Bronchial epithelial cell (primary cell): ENCODE measurements at regions not wholly inside any gene's neighbourhood (a gene's known extent, or its start where the extent isn't known, plus 50 kb on each side); places are given as distances from the start of the nearest gene placed in this dataset.

ENCODE experiments used
- DNase-seq: peaks from one replicate; pipeline ENCODE4 v3.0.0-alpha.2; 2010; ENCODE audit warnings: low read depth
- FAIRE-seq: peaks from 2 replicates; lab custom pipeline; 2011; peaks lifted over from hg19 to GRCh38; lab: Jason Lieb, UNC
- H3K27me3 ChIP-seq: 2 replicates; pipeline ENCODE4 v1.5.1; 2011; ENCODE audit warnings: low read length; ENCODE audit not compliant: control insufficient read depth, insufficient read depth
- H3K36me3 ChIP-seq: 2 replicates; pipeline ENCODE4 v1.5.1; 2011; ENCODE audit warnings: low read length; ENCODE audit not compliant: control insufficient read depth, insufficient read depth
- H3K4me3 ChIP-seq: 2 replicates; pipeline ENCODE4 v1.5.1; 2011; ENCODE audit warnings: mild to moderate bottlenecking, low read depth, low read length, control low read depth
- TF ChIP-seq, protein P1 (sequence below): IDR thresholded peaks from 2 replicates; pipeline ENCODE4 v1.5.1; 2011; ENCODE audit warnings: mild to moderate bottlenecking, moderate library complexity, low read length, control low read depth, inconsistent platforms; ENCODE audit not compliant: insufficient read depth, severe bottlenecking

DNA sequence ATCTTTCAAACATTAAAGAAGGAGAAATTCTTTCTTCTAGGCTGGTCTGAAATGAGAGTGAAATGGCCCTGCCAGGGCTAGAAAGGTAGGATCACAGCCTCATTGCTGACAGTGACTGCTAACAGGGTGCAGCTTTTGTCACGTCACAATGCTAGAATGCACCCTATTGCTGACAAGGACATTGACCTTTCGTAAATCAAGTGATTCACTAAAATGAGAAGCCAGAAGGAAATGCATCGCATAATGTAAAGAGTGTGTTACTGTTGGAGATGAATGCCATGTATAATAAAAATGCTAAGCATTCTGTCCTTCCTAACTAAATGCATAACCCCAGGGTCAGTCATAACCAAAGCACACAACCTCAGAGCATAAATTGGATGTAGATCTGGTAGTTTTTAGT, 732.9 kb downstream of the TDRD15 start:
- TF ChIP-seq, protein P1, sequence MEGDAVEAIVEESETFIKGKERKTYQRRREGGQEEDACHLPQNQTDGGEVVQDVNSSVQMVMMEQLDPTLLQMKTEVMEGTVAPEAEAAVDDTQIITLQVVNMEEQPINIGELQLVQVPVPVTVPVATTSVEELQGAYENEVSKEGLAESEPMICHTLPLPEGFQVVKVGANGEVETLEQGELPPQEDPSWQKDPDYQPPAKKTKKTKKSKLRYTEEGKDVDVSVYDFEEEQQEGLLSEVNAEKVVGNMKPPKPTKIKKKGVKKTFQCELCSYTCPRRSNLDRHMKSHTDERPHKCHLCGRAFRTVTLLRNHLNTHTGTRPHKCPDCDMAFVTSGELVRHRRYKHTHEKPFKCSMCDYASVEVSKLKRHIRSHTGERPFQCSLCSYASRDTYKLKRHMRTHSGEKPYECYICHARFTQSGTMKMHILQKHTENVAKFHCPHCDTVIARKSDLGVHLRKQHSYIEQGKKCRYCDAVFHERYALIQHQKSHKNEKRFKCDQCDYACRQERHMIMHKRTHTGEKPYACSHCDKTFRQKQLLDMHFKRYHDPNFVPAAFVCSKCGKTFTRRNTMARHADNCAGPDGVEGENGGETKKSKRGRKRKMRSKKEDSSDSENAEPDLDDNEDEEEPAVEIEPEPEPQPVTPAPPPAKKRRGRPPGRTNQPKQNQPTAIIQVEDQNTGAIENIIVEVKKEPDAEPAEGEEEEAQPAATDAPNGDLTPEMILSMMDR: no peak
- Histone ChIP-seq H3K27me3 (no peaks in the 10 kb centered on the region), H3K4me3 (no peak overlapping the region), H3K36me3 (no peaks in the 10 kb centered on the region)
- FAIRE-seq (no peak), DNase-seq (no peak)

- TF ChIP-seq, protein P1: no peak
- Histone ChIP-seq H3K4me3 (no peak overlapping the region), H3K27me3 (no peaks in the 10 kb centered on the region), H3K36me3 (no peaks in the 10 kb centered on the region)
- DNase-seq (no peak), FAIRE-seq (no peak)
Measured at GRCh38 chr2:21860907-21861306, 737.1 kb downstream of the TDRD15 start.

DNA sequence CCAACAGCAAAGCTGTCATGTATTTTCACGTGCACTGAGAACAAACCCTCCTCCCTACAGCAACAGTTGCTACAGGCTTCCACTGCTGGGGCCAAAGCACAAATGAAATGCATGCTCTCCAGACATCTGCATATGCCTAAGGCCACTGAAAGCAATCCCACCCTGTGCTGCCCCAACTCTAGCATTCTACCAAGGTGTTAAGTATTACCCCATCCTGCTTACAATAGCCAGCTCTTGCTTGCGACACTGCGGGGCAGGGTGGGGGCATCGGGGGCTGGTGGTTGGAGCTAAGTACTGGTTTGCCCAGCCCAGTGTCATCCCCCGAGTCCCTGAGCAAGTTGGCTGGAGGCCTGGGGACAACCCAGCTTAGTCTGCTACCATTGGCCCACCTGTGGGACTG, 742.5 kb downstream of the TDRD15 start:
- no peaks in the 10 kb centered on the region for H3K36me3 ChIP-seq
- no peaks in the 10 kb centered on the region for H3K27me3 ChIP-seq
- no peak overlapping the region for H3K4me3 ChIP-seq
- TF ChIP-seq, protein P1: no peak
- FAIRE-seq (no peak), DNase-seq (no peak)

GRCh38 chr2:21887881-21888280, 764.1 kb downstream of the TDRD15 start:
- H3K27me3 ChIP-seq: no peaks in the 10 kb centered on the region
- DNase-seq (no peak), FAIRE-seq (no peak)
- H3K4me3 ChIP-seq: no peak overlapping the region
- no peaks in the 10 kb centered on the region for H3K36me3 ChIP-seq
- TF ChIP-seq, protein P1: no peak

DNA sequence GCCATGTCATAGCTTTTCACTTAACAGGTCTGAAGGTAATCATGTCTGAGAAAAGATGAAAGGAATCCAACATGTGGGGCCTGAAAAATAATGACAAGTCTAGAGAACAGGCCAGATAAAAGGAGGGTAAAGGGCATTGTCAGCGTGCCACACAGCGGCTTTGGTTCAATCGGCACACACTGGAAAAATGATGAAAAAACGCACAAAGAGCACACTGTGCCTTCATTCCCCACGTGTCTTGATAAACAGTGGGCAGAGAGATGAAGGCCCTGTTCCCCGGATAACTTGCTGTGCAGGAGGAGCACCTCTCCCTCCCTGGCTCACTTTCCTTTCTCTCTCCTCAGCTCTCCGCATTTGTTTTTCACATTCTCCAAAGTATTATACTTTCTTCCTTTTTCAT, 766.3 kb downstream of the TDRD15 start:
- FAIRE-seq (no peak), DNase-seq (no peak)
- no peaks in the 10 kb centered on the region for H3K36me3 ChIP-seq
- H3K27me3 ChIP-seq: no peaks in the 10 kb centered on the region
- H3K4me3 ChIP-seq: no peak overlapping the region
- TF ChIP-seq, protein P1: no peak

DNA sequence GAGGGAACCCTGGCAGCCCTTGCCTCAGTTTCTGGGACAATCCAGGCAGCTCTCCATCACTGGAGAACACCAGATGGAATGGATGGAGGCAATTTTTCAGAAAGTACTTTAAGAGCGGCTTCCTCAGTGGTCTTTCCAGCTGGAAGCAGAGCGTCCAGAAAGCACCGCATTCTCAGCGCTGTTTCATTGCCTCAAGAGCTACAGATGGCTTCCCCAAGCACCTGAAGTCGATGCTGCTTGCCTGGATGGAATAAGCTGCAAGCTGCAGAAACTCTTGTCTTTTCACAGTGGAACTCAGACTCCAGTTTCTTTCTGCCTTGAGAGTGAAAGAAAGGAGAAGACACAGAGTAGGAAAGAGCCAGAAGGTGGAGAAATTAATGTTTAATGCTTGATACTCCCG, 766.9 kb downstream of the TDRD15 start:
- no peak overlapping the region for H3K4me3 ChIP-seq
- DNase-seq (no peak), FAIRE-seq (no peak)
- TF ChIP-seq, protein P1: no peak
- no peaks in the 10 kb centered on the region for H3K27me3 ChIP-seq
- H3K36me3 ChIP-seq: no peaks in the 10 kb centered on the region
